Bronchial epithelial cell (primary cell): ENCODE measurements at regions not wholly inside any gene's neighbourhood (a gene's known extent, or its start where the extent isn't known, plus 50 kb on each side); places are given as distances from the start of the nearest gene placed in this dataset.

Experiments
- DNase-seq: peaks from one replicate; pipeline ENCODE4 v3.0.0-alpha.2; 2010; ENCODE audit warnings: low read depth
- FAIRE-seq: peaks from 2 replicates; lab custom pipeline; 2011; peaks lifted over from hg19 to GRCh38; lab: Jason Lieb, UNC
- H3K27me3 ChIP-seq: 2 replicates; pipeline ENCODE4 v1.5.1; 2011; ENCODE audit warnings: low read length; ENCODE audit not compliant: control insufficient read depth, insufficient read depth
- H3K36me3 ChIP-seq: 2 replicates; pipeline ENCODE4 v1.5.1; 2011; ENCODE audit warnings: low read length; ENCODE audit not compliant: control insufficient read depth, insufficient read depth
- H3K4me3 ChIP-seq: 2 replicates; pipeline ENCODE4 v1.5.1; 2011; ENCODE audit warnings: mild to moderate bottlenecking, low read depth, low read length, control low read depth
- CTCF ChIP-seq: IDR thresholded peaks from 2 replicates; pipeline ENCODE4 v1.5.1; 2011; ENCODE audit warnings: mild to moderate bottlenecking, moderate library complexity, low read length, control low read depth, inconsistent platforms; ENCODE audit not compliant: insufficient read depth, severe bottlenecking

DNA sequence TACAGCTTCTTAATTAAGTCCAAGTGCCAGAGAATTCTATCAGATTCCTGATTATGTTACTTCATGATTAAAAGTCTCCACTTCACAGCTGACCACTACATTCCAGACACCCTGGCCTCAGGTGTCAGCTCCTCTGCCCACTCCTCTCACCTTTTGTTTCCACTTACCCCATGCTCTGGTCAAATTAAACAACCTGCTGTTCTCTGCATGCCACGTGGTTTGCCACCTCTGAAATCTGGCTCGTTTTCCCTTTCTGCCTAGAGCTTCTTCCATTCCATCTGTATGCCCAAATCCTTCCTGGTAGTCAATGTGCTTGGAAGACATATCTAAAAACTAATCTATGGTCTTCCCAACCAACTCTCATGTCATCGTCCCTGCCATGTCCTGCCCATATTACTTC, 158.6 kb downstream of the ICE1 start:
- H3K27me3 ChIP-seq, result no peaks in the 10 kb centered on the region
- no peaks in the 10 kb centered on the region for H3K36me3 ChIP-seq
- FAIRE-seq, result no peak
- no peak for TF ChIP-seq CTCF
- no peak overlapping the region for H3K4me3 ChIP-seq
- no peak for DNase-seq

- H3K36me3 ChIP-seq, result no peaks in the 10 kb centered on the region
- no peak overlapping the region for H3K4me3 ChIP-seq
- FAIRE-seq (no peak), DNase-seq (no peak)
- no peaks in the 10 kb centered on the region for H3K27me3 ChIP-seq
- TF ChIP-seq CTCF, result no peak
These were observed 154.3 kb downstream of the ICE1 start for GRCh38 chr5:5576744-5577143.

DNA sequence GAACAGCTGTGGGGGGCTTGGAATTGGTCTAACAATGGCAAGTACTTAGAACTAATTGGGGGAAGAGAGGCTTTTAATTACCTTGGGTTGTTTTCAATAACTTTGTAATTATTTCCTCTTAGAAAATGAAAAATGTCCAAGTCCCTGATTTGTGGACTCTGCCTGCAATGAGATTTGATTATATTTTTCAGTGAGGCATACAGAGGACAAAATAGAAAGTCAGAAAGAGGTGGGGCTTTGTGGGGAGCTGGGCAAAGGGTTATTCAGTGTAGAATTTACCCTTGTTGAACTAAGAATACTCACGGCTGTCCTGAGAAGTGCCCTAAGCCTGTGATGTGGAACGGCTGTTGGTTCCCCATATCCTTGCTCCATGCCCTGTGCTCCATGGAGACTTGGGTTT, 153.0 kb downstream of the ICE1 start:
- Histone ChIP-seq H3K4me3 (no peak overlapping the region), H3K27me3 (no peaks in the 10 kb centered on the region), H3K36me3 (no peaks in the 10 kb centered on the region)
- DNase-seq, result no peak
- TF ChIP-seq CTCF, result no peak
- no peak for FAIRE-seq

DNA sequence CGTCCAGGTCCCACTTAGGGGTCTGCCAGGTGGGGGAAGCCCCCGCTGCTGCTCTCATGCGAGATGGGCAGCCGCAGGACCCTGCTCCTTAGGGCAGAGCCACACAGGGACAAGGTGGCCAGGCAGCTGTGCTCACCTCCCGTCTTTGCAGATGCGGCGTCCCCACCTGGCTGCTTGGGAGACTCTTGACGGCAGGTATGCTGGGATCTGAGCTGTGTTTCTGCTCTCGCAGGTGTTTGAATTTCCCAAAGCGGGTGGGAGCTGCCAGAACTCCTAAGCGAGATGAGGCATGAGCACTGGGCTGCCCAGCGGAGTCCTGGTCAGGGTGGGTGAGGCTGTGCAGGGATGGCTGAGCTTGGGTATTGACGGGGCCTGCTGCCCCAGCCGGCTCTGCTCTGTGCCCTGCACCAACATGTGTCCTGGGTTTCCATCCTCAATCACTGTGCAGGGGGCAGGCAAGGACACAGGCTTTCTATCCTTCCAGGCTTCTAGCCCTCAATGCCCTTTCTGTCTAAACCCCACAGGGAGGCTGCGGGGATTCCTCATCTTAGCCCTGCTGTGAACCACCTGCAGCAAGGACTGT, 151.4 kb downstream of the ICE1 start:
- DNase-seq, result no peak
- Histone ChIP-seq H3K27me3 (no peaks in the 10 kb centered on the region), H3K36me3 (no peaks in the 10 kb centered on the region), H3K4me3 (no peak overlapping the region)
- no peak for TF ChIP-seq CTCF
- no peak for FAIRE-seq

DNA sequence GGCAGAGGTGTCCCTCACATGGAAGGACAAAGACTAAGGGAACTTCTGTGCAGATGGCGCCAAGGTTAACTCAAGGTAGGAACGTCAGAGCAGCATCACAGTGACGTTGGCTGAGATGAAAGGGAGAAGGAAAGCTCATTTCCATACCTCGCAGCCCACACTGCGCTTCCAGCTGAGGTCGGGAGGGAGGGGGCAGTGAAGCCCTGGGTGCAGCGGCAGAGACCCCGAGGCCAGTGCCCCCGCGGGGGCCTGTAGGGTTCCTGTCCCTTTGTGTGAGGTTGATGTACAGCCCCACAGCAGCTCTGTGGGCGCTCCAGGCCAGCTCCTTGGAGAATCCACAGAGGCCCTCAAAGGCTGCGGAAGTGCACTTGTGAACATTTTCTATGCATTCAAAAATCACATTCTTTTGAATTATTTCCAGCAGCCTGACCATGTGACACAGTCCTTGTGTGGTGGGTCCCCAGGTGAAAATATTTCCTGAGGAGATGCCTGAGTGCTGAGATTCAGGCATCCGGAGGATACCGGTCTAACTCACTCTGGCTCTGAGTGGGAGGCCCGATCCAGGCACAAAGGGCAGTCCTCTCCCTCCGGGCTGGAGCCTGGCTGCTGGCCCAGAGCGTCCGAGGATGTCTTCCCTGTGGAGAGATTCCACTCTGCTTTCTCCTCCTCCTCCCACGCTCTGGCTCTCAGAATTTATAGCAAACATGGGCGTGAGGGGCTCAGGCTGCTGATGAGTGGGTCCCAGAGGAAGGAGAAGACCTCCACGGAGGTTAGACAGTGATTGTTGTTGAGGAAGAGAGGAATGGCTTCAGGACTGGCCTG, 150.7 kb downstream of the ICE1 start:
- Histone ChIP-seq H3K27me3 (no peaks in the 10 kb centered on the region), H3K4me3 (no peak overlapping the region), H3K36me3 (no peaks in the 10 kb centered on the region)
- FAIRE-seq (no peak), DNase-seq (no peak)
- TF ChIP-seq CTCF, result no peak
